H1 (cell line): ENCODE measurements at regions not wholly inside any gene's neighbourhood (a gene's known extent, or its start where the extent isn't known, plus 50 kb on each side); places are given as distances from the start of the nearest gene placed in this dataset.

ENCODE experiments used
- CTCF ChIA-PET: fragments of 300-600 bp; sonication (Branson Sonifier 250); formaldehyde crosslinking; loops from one replicate; lab custom pipeline; 2021; ENCODE audit not compliant: partially characterized antibody; lab: Charles Lee
- POLR2A ChIA-PET: fragments of 300-600 bp; sonication (Branson Sonifier 250); formaldehyde crosslinking; loops from one replicate; lab custom pipeline; 2021; ENCODE audit warnings: inconsistent platforms; ENCODE audit not compliant: partially characterized antibody; lab: Charles Lee
- DNase-seq, 2 experiments: peaks; one replicate each; pipeline versions ENCODE4 v3.0.0 to v3.0.0-alpha.2; 2010 to 2022; ENCODE audit warnings: low spot score in 2 of 2, low read depth in 1 of 2, mixed read lengths in 1 of 2
- FAIRE-seq: peaks from 2 replicates; lab custom pipeline; 2011; peaks lifted over from hg19 to GRCh38; lab: Jason Lieb, UNC
- H2AFZ ChIP-seq: 2 replicates; pipeline ENCODE4 v1.8.1; 2012; ENCODE audit warnings: low read length, inconsistent platforms
- H2AK5ac ChIP-seq: 2 replicates; pipeline ENCODE4 v1.6.1; 2013; ENCODE audit warnings: low read depth, low read length
- H2BK120ac ChIP-seq: replicated peaks from 2 replicates; pipeline ENCODE3; 2013; ENCODE audit warnings: low read depth, low read length, inconsistent platforms
- H2BK12ac ChIP-seq: 2 replicates; pipeline ENCODE4 v1.6.1; 2013; ENCODE audit warnings: low read depth, low read length
- H2BK15ac ChIP-seq: 2 replicates; pipeline ENCODE4 v1.6.1; 2013; ENCODE audit warnings: low read length
- H2BK20ac ChIP-seq: 2 replicates; pipeline ENCODE4 v1.6.1; 2013; ENCODE audit warnings: low read length
- H2BK5ac ChIP-seq: 2 replicates; pipeline ENCODE4 v1.6.1; 2013; ENCODE audit warnings: low read depth, low read length
- H3K14ac ChIP-seq: 2 replicates; pipeline ENCODE4 v1.6.1; 2013; ENCODE audit warnings: inconsistent platforms; ENCODE audit not compliant: insufficient read length
- H3K18ac ChIP-seq: 2 replicates; pipeline ENCODE4 v1.6.1; 2013; ENCODE audit warnings: low read length; ENCODE audit errors: extremely low read depth
- H3K23ac ChIP-seq: 2 replicates; pipeline ENCODE4 v1.6.1; 2013; ENCODE audit warnings: inconsistent platforms; ENCODE audit not compliant: insufficient read length
- H3K23me2 ChIP-seq: 2 replicates; pipeline ENCODE4 v1.6.1; 2013; ENCODE audit warnings: low read depth, low read length
- H3K27ac ChIP-seq: 2 replicates; pipeline ENCODE4 v1.6.1; 2011; ENCODE audit warnings: low read depth, low read length, inconsistent platforms
- H3K27me3 ChIP-seq, 4 experiments: replicated peaks in 1 of 4; 1 replicate in 1 of 4; 2 replicates in 3 of 4; pipeline versions ENCODE4 v1.6.1 to v1.8.1; 2011 to 2013; ENCODE audit warnings: low read length in 3 of 4, mild to moderate bottlenecking in 3 of 4, inconsistent platforms in 2 of 4, mixed read lengths in 2 of 4, moderate library complexity in 1 of 4; ENCODE audit not compliant: control insufficient read depth in 3 of 4, insufficient read depth in 3 of 4; ENCODE audit errors: extremely low read depth in 1 of 4
- H3K36me3 ChIP-seq, 4 experiments: 2 replicates each; pipeline versions ENCODE4 v1.6.1 to v1.8.1; 2011 to 2013; ENCODE audit warnings: mild to moderate bottlenecking in 4 of 4, low read length in 3 of 4, moderate library complexity in 2 of 4, control low read depth in 1 of 4, inconsistent platforms in 1 of 4; ENCODE audit not compliant: insufficient read depth in 4 of 4, control insufficient read depth in 2 of 4
- H3K4ac ChIP-seq: replicated peaks from 2 replicates; pipeline ENCODE3; 2013; ENCODE audit warnings: low read length, low read depth, mixed read lengths, inconsistent platforms; ENCODE audit not compliant: insufficient read length
- H3K4me1 ChIP-seq, 4 experiments: replicated peaks in 1 of 4; 1 replicate in 1 of 4; 2 replicates in 3 of 4; pipeline versions ENCODE4 v1.6.1 to v1.8.1; 2011 to 2013; ENCODE audit warnings: low read length in 3 of 4, inconsistent platforms in 2 of 4, mixed read lengths in 1 of 4; ENCODE audit not compliant: insufficient read depth in 4 of 4, control insufficient read depth in 3 of 4
- H3K4me2 ChIP-seq, 2 experiments: 2 replicates each; pipeline versions ENCODE4 v1.6.1 to v1.8.1; 2011 to 2013; ENCODE audit warnings: low read depth in 2 of 2, low read length in 2 of 2, control low read depth in 1 of 2, inconsistent platforms in 1 of 2, mild to moderate bottlenecking in 1 of 2; ENCODE audit not compliant: insufficient read depth in 1 of 2
- H3K4me3 ChIP-seq, 4 experiments: fragments of 200-600, 300-600 bp in 1 of 4; sonication (generic), shearing (Covaris generic), sonication (Bioruptor Twin) in 1 of 4; 2 replicates each; pipeline versions ENCODE4 v1.5.1 to v1.8.1; 2011 to 2016; ENCODE audit warnings: low read length in 4 of 4, low read depth in 3 of 4, control low read depth in 2 of 4, inconsistent platforms in 2 of 4, mild to moderate bottlenecking in 2 of 4, mixed read lengths in 1 of 4, moderate library complexity in 1 of 4; ENCODE audit not compliant: insufficient read depth in 2 of 4; ENCODE audit errors: extremely low read depth in 1 of 4
- H3K56ac ChIP-seq: replicated peaks from 2 replicates; pipeline ENCODE3; 2013; ENCODE audit warnings: low read depth, mild to moderate bottlenecking, mixed read lengths, low read length, inconsistent platforms; ENCODE audit not compliant: insufficient read length
- H3K79me1 ChIP-seq: 2 replicates; pipeline ENCODE4 v1.6.1; 2013; ENCODE audit warnings: low read depth, low read length, control low read depth
- H3K79me2 ChIP-seq, 2 experiments: 2 replicates each; pipeline versions ENCODE4 v1.6.1 to v1.8.1; 2012 to 2013; ENCODE audit warnings: low read length in 2 of 2, mild to moderate bottlenecking in 2 of 2, inconsistent platforms in 1 of 2; ENCODE audit not compliant: insufficient read depth in 2 of 2, control insufficient read depth in 1 of 2
- H3K9ac ChIP-seq, 4 experiments: replicated peaks in 1 of 4; 1 replicate in 1 of 4; 2 replicates in 3 of 4; pipeline versions ENCODE4 v1.6.1 to v1.8.1; 2011 to 2013; ENCODE audit warnings: low read depth in 3 of 4, low read length in 3 of 4, control low read depth in 2 of 4, mild to moderate bottlenecking in 2 of 4, moderate library complexity in 2 of 4, inconsistent platforms in 1 of 4; ENCODE audit errors: extremely low read depth in 1 of 4
- H3K9me3 ChIP-seq, 2 experiments: 2 replicates each; pipeline versions ENCODE4 v1.6.1 to v1.8.1; 2012 to 2013; ENCODE audit warnings: mild to moderate bottlenecking in 2 of 2, moderate library complexity in 2 of 2, control low read depth in 1 of 2, inconsistent platforms in 1 of 2, low read depth in 1 of 2, low read length in 1 of 2, mixed read lengths in 1 of 2; ENCODE audit not compliant: insufficient read depth in 2 of 2
- H4K20me1 ChIP-seq, 2 experiments: replicated peaks in 1 of 2; 2 replicates each; pipeline versions ENCODE3 to v1.8.1; 2011 to 2013; ENCODE audit warnings: inconsistent platforms in 2 of 2, low read length in 2 of 2, mild to moderate bottlenecking in 1 of 2; ENCODE audit not compliant: insufficient read depth in 2 of 2, control insufficient read depth in 1 of 2
- H4K5ac ChIP-seq: 2 replicates; pipeline ENCODE4 v1.6.1; 2013; ENCODE audit warnings: low read length, low read depth, mixed read lengths, inconsistent platforms; ENCODE audit not compliant: insufficient read length
- H4K8ac ChIP-seq: 2 replicates; pipeline ENCODE4 v1.8.0; 2013; ENCODE audit warnings: mild to moderate bottlenecking, moderate library complexity, low read length, inconsistent platforms; ENCODE audit not compliant: insufficient read depth; ENCODE audit errors: extremely low read depth
- H4K91ac ChIP-seq: replicated peaks from 2 replicates; pipeline ENCODE3; 2013; ENCODE audit warnings: low read length, mixed read lengths, inconsistent platforms; ENCODE audit not compliant: insufficient read length
- ASH2L ChIP-seq: fragments of 200-600, 300-600 bp; sonication (generic); IDR thresholded peaks from one replicate; pipeline ENCODE4 v1.7.1; 2017; ENCODE audit warnings: low read length
- CHD1 ChIP-seq: IDR thresholded peaks from 2 replicates; pipeline ENCODE4 v1.6.1; 2012; ENCODE audit warnings: low read depth, low read length, improper control_type of control experiment
- E2F6 ChIP-seq: IDR thresholded peaks from 2 replicates; pipeline ENCODE4 v1.6.1; 2012; ENCODE audit warnings: inconsistent platforms
- EP300 ChIP-seq, 2 experiments: IDR thresholded peaks; 1 replicate in 1 of 2; 2 replicates in 1 of 2; pipeline ENCODE4 v1.6.1; 2011 to 2012; ENCODE audit warnings: low read depth in 2 of 2, low read length in 2 of 2, mild to moderate bottlenecking in 2 of 2, borderline replicate concordance in 1 of 2, inconsistent platforms in 1 of 2, moderate library complexity in 1 of 2
- GABPA ChIP-seq: IDR thresholded peaks from 2 replicates; pipeline ENCODE4 v1.6.1; 2011; ENCODE audit warnings: mild to moderate bottlenecking, low read length, moderate library complexity, borderline replicate concordance; ENCODE audit not compliant: insufficient read depth
- HDAC6 ChIP-seq: IDR thresholded peaks from one replicate; pipeline ENCODE4 v1.7.1; 2012; ENCODE audit warnings: low read depth, mild to moderate bottlenecking, inconsistent platforms, low read length, moderate library complexity
- NANOG ChIP-seq: IDR thresholded peaks from 2 replicates; pipeline ENCODE4 v1.6.1; 2011; ENCODE audit warnings: low read length, low read depth, mild to moderate bottlenecking, inconsistent platforms; ENCODE audit not compliant: insufficient read depth, poor library complexity, severe bottlenecking
- RBBP5 ChIP-seq: IDR thresholded peaks from 2 replicates; pipeline ENCODE4 v1.7.1; 2012; ENCODE audit warnings: low read depth, mild to moderate bottlenecking, inconsistent platforms, low read length, moderate library complexity, borderline replicate concordance
- RXRA ChIP-seq: IDR thresholded peaks from 2 replicates; pipeline ENCODE4 v1.6.1; 2011; ENCODE audit warnings: low read depth, mild to moderate bottlenecking, low read length, moderate library complexity; ENCODE audit not compliant: insufficient read depth
- TAF1 ChIP-seq: IDR thresholded peaks from 2 replicates; pipeline ENCODE4 v1.6.1; 2011; ENCODE audit warnings: mild to moderate bottlenecking, low read depth, low read length
- WGBS, 2 experiments: shearing (Covaris generic) in 1 of 2; methylation state at CpG; one replicate each; pipeline versions ENCODE4 v1.1.6 to v1.1.7; 2013 to 2015; ENCODE audit warnings: low lambda C conversion rate in 2 of 2, mixed read lengths in 2 of 2, inconsistent platforms in 1 of 2, low coverage in 1 of 2, missing lambda C conversion rate in 1 of 2; ENCODE audit not compliant: insufficient replicate concordance in 2 of 2, insufficient coverage in 1 of 2, insufficient read length in 1 of 2; ENCODE audit errors: extremely low coverage in 1 of 2, missing lambda C conversion rate in 1 of 2; 5-methylcytosine and 5-hydroxymethylcytosine counted together

GRCh38 chr13:72463561-72463960 lies 263.9 kb downstream of the MZT1 start:
- no peak for FAIRE-seq
- Histone ChIP-seq H3K79me2 (no peaks in the 10 kb centered on the region), H3K9ac (no peak overlapping the region), H2BK15ac (no peak overlapping the region), H3K4me2 (no peak overlapping the region), H3K18ac (no peak overlapping the region), H3K4me1 (peaks cover 0 to 2% (median 0%) of the 10 kb centered on the region in 4 experiments; a peak in 2 of 7 replicates), H3K4ac (no peak overlapping the region), H4K5ac (no peak overlapping the region), H2BK120ac (no peak overlapping the region), H4K8ac (no peak overlapping the region), H2AK5ac (no peak overlapping the region), H3K4me3 (no peak overlapping the region), H3K14ac (no peak overlapping the region), H3K9me3 (no peaks in the 10 kb centered on the region), H4K91ac (no peak overlapping the region), H2BK20ac (no peak overlapping the region), H3K27me3 (no peaks in the 10 kb centered on the region), H2BK12ac (no peak overlapping the region), H3K27ac (no peak overlapping the region), H3K23ac (no peak overlapping the region), H3K79me1 (no peaks in the 10 kb centered on the region), H2BK5ac (no peak overlapping the region), H3K36me3 (no peaks in the 10 kb centered on the region), H2AFZ (peak overlapping the region; percentile 72; the same call in 1 of the 2 replicates), H3K23me2 (no peaks in the 10 kb centered on the region), H4K20me1 (no peaks in the 10 kb centered on the region), H3K56ac (no peak overlapping the region)
- DNase-seq: no peak
- 90% methylated on average over 7 of the region's 7 CpGs; no CpG with 5 or more reads in 1 of the 2 experiments for WGBS, 2 experiments
- CTCF ChIA-PET: interaction anchor here (0.6 to 0.7 kb wide), 3 partner anchors 40 to 1857 kb away, joined by 3 to 4 read pairs (median 3); no protein-coding TSS in a partner anchor
- POLR2A ChIA-PET: interaction anchor here (0.7 kb wide), 1 partner anchor 11 kb away, joined by 3 read pairs; no protein-coding TSS in a partner anchor
- no peak for TF ChIP-seq CHD1
- TF ChIP-seq E2F6: no peak
- no peak for TF ChIP-seq NANOG
- TF ChIP-seq GABPA: no peak
- no peak for TF ChIP-seq ASH2L
- no peak for TF ChIP-seq RXRA
- no peak for TF ChIP-seq RBBP5
- no peak for TF ChIP-seq HDAC6
- TF ChIP-seq TAF1: no peak
- TF ChIP-seq EP300 (IDR thresholded peaks at IDR 0.05; ENCODE audit: borderline replicate concordance in 1 of 2, low read depth in 2 of 2, low read length in 2 of 2): no peak
